GM21526 (cell line): ENCODE measurements at regions not wholly inside any gene's neighbourhood (a gene's known extent, or its start where the extent isn't known, plus 50 kb on each side); places are given as distances from the start of the nearest gene placed in this dataset.
A peak's percentile ranks its signal among the peaks of the same experiment; 100 is the strongest.
"Not testable (repeated sequence)": the region's sequence is repeated elsewhere in the genome, so short reads cannot be mapped to it uniquely, and the experiment has no call there.

ENCODE experiments used
- ATAC-seq: cut with Tn5 transposase; IDR thresholded peaks from one replicate; pipeline ENCODE4 v1.9.1; 2021; ENCODE audit warnings: moderate library complexity; ENCODE audit not compliant: unreplicated experiment, low FRiP score

DNA sequence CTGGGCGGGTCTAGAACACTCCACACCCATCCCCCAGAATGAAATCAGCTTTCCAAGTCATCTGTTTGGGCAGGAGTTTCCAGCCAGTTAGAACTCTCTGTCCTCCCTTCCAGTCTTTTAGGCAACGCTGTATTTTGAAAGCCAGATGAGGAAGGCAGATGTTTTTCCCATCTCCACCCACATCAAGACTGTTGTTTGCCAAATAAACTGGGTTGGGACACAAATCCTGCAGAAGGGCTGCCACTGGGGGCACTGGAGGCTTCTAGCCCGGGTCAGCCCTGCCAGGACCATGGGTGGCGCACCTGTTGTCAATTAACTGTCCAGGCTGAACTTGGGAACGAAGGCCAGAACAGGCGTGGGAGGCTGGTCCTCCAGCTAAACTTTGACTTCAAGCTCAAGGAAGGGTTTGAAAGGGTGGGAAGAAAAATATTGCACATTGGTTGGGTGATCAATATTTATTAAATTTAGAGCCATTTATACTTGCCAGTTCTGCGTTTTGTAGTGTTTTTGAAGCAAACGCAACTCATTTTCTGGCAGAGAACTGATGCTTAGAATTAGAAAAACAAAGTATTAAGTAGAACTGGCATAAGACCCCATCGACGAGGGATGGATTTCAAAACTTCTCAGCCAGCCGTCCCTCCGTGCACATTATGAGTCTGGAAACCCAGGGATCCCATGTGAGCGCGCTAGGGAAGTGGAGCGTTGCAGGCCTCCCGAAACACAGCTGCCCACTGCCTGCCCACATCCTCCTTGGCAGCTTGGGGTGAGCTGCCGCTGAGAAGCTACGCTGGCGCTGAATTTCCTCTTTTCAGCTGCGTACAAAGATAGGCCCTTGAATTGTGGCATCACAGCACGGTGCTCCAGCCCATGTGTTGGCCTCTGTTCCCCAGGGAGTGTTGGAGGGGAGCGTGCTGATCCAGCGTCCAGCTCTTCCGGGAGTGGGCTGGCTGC, 297.4 kb downstream of the QKI start:
- ATAC-seq: peak; percentile 21

DNA sequence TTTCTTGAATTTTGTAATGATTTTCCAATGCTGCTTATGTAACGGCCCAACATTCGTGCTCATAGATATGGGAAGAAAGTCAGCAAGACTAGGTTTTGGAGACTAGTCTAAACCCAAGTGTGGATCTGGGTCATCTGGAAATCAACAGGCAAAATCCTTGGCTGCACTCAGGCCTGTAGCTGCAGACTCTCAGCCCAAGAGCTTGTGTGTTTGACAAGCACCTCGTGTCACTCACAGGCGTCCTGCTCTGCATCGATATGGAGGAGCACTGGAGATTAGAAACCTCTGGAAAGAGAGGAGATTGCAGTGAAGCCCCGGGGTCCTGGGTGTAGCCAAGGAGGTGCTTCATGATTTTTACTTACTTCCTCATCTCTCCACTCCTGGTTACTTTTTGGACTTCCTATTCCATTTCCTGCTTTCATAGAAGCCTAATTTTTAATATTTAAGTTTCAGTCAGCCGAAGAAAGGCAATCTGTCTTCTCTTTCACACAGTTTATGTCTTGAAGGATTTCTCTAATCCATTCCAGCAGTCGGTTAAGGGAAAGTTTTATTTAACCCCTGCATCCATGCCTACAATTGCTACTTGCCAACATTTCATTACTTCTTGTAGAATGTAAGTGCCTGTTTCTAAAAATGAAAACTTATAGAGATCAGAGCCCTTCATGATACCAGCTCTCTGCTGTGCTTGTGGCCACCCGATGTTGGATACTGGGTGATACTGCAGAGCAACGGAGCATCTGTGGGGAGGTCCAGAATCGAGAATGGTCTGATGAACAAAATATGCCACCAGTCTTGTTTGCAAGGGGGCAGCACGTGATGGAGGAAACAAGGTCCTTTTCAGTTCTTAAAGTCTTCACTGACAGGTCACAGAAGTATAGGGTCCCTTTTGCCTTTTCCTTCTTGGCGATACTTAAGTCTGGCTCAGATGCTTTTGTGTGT, 296.3 kb downstream of the QKI start:
- ATAC-seq: no peak

DNA sequence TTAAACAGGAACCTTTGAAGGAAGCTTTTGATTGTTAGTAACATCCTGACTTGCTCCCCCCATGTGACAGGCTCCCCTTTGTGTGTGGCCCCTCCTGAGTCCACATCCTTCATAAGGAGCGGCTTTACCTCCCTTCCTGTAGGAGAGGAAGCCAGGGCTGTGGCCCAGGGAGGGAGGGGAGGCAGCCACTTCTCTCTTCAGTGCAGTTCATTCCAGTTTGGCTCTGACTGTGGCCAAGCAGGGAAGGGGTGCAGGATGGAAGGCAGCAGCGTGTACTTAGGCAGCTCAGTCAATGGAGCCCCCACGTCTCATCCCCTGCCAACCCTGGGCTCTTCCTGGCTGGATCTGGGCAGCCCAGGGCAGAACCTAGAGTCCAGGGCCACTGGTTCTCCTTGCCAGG, 295.2 kb downstream of the QKI start:
- ATAC-seq: no peak

DNA sequence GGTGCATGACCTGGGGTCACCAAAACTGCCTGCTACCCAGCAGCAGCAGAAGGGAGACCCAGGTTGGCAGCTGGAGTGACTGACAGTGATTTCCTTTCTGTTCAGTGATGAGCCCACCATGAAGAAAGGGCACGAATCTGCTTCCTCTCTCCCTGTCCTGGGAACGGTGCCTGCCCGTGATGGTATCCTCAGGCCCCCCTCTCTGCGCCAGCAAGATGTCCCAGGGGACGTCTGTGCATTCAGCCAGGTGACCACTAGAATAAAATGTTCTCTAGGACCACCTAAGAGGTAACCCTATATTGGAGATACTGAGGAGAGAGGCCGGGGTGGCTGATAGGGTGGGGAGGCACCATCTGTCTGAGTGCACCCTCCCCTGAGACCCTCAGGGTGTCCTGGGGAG, 294.7 kb downstream of the QKI start:
- ATAC-seq: no peak

DNA sequence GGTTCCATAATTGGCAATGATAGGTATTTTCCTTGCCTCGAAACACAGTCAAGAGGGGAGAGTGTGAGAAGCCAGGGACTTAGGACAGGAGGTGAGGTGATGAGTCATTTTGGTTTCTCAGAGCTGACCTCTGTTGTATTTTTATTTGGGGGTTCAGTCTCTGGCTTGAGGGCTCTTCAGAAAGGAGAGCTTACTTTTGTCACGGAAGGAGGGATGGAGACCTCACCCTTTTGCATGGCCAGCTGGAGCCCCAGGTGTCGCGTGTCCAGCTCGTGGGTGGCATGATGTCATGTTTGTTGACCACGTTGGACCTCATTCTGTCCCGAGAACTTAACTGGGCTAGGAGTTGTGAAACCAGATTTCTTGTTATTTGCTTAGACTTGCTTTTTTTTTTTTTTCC, 293.9 kb downstream of the QKI start:
- ATAC-seq: peak; percentile 52

DNA sequence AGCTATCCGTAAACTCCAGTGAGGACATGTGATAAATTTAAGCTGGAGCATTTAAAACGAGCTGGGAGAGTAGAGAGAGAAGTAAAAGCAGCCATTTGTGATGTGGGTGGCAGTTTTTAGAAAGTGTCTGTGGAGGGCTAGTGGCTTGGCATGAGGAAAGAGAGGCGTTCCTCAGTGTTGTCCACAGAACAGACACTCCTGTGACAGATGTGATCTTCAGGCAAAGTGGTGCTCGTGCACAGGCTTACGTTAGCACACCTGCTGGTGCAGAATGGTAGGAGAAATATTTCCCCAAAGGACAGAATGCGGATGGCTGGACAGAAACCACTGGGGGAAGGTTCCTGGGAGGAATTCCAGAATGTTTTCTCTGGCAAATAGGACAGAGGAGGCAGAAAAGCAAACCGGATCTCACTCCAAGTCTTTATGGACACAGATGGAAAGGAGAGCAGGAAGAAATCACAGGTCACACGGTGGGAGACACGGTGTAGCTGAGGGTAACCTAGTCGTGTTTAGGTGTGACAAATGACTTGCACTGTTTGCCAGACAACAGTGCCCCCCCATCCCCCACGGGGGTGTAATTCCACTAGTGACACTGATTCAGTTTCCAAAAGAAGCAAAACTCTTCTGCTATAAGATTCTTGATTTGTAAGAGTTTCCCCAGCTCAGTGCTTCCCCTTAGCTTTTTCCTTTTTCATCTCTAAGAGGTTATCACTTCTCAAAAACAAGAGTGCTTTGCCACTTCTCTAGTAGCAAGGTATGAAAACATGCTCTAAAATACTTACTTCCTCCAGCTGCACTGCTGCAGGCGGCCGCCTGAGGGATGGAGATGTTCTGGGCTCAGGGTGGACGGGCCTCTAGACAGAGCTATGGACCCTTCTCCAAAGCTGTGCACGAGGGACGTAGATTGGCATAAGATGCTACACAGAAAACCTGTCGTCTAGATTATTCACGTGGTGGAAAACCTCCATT, 293.2 kb downstream of the QKI start:
- peak; percentile 58 for ATAC-seq

DNA sequence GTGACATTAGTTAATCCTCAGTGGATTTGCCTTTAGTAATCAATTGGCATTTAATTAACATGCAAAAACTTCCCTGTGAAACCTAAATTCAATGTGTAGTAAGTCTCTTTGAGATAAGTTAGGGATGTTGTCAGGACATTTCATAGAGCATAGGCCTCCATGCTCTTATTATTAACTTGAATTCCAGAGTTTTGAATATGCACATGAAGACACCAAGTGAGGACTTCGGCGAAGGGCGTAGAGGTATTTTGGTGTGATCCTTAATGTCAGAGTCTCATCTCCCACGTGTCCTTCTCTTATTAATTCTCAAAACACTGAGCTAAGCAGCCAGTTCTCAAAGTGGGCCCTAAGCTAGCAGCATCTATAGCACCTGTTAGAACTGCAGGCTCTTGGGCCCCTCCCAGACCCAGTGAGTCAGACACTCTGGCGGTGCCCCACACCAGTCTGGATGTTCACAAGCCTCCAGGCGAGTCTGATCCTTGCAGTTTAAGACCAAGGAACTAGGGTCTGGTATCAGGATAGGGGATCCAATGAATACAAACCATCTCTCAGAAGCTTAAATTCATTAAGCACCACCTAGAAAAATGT, 292.1 kb downstream of the QKI start:
- ATAC-seq: no peak

DNA sequence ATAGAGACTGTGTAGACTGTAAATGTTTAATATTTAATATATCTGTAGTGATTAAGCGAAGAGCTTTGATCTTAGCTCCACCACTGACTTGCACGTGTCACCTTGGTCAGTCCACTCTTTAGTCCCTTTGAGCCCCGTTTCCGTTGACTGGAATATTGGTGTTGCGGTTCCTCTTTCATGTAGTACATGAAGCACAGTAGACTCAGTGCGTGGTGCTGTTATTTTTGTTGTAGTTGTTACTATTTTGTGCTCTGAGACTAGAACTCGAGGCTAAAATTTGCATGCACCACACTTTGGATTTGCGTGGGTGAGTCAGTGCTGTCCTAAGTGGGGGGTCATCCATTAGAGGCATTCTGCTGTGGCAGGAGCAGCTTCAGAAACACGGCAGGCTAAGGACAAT, 291.4 kb downstream of the QKI start:
- peak; percentile 70 for ATAC-seq

DNA sequence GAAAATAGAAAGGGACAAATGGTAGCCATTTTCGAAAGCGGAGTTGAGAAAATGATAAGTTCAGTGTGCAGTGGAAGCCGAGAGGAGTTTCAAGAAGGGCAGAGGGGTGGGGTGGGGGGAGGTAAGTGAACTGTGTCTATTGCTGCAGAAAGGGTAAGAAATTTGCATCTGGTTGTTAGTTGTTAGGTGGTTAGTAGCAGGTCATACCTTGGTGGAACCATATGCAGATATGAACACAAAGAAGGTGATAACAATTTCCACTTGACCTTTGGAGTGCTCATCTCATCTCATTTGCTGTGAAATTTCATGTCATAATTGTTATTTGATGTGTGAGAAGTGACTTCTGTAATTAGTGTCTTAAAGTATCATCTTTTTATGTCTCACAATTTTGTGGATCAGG, 288.2 kb downstream of the QKI start:
- no peak for ATAC-seq

DNA sequence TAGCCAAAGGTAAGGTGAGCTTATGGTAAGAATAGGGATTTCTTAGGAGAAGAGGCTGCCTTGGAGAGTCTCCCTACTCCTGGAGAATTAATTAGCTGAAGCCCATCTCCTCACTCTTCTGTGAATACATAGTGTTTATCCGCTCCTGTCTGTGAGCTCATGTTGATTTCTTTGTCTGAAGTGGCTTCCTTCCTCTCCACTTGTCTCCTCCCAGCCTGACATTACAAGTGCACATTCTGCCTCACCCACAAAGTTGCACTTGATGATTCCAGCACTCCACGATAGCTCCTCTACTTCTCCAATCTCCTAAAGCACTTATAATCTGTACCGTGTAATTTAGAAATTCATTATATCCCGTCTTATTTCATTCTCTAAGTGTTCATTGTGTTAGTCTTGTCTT, 287.2 kb downstream of the QKI start:
- ATAC-seq: no peak

DNA sequence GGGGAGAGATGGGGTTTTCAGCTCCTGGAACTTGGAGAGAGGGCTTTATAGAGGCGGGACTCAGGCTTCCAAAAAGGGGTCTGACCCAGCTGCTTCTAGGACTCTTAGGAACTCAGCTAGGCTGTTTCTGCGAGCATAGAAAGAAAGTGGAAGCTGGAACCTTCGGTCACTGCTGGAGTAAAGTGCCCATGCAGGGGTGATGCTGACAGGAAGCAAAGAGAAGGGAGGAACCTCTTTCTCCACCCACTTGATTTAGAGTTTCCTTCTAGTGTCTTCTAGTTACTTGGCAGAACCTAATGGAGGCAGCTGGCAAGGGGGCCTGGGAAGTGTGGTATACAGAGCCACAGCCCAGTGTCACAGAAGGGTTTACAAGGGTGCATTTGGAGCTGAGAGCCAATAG, 283.6 kb downstream of the QKI start:
- ATAC-seq: no peak

DNA sequence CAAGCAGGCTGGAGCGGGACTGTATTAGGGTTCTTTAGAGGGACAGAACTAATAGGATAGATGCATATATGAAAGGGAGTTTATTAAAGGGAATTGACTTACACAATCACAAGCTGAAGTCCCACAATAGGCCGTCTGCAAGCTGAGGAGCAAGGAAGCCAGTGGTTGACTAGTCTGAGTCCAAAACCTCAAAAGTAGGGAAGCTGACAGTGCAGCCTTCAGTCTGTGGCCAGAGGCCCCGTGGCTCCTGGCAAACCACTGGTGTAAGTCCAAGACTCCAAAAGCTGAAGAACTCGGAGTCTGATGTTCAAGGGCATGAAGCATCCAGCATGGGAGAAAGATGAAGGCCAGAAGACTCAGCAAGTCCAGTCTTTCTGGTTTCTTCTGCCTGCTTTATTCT, 281.8 kb downstream of the QKI start:
- ATAC-seq: not testable (repeated sequence)

DNA sequence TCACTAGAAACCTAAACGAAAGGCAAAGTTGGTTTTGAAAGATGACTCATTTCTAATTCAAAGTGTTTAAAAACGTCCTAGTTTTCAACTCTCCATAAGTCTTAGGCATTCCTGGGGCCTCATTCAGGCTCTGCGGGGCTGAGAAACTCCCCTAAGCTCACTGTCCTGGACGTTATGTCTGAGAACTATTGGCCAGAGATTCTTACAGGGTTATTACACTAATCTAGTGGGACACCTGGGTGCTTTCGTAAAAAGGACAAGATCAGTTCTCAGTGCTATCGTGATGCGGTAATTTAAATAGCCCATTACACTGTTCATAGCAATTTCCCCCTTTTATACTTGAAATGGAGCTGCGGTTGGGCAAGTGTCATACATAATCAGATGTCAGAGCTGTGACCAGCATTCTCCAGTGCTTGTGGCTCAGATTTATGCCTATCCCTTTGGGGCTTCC, 280.9 kb downstream of the QKI start:
- no peak for ATAC-seq

DNA sequence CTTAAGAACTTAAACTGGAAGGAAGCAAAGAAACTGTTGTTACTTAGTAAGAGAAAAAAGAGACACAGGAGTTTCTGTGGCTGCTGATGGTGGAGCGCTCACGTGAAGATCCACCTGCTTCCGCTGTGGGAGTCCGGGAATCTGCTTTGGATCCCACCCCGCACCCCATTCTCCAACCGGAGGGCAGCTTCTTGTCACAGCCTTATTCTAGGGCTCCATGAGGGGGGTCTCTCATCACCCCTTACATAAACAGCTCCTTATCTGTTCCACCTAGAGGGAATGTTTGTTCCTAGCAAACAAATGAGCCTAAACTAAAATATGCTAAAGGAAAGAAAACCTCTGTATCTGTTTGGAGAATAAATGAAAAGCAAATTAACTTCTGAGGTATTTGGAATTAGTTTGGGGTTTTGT, 280.5 kb downstream of the QKI start:
- ATAC-seq: no peak

DNA sequence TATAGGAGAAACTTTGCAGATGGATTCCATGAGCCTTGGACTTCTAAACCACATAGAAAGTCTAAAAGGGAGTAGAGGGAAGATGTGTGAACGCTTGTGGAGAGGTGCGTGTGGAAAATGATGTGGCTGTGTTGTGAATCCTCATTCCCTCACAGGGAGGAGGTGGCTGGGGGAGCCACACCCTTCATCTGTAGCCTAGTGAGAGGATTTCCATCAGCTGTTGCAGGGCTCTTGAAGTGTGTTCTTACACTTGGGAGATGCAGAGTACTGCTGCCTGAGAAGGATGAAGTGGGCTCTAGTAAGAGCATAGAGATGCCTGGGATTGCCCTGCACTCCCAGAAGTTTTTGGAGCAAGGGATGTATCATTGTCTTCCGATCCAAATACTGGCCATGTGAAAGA, 279.6 kb downstream of the QKI start:
- ATAC-seq: no peak

DNA sequence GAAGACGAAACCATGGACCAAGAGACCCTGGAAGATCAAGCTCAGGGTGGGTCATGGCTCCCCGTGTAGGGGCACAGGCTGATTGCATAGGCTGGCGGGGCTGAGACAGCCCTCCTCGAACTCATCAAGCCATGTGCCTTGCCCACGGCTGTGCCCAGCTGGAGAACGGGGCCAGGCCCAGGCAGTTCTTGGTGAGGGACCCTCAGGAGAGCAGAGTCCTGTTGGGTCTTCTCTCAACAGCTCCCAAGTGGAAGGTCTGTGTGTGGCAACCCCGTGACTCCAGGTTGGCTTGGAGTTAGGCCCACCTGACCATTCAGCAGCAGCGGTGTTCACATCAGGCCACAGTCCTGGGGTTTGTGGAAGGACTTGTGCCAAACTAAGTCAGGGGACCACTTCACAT, 276.5 kb downstream of the QKI start:
- no peak for ATAC-seq

DNA sequence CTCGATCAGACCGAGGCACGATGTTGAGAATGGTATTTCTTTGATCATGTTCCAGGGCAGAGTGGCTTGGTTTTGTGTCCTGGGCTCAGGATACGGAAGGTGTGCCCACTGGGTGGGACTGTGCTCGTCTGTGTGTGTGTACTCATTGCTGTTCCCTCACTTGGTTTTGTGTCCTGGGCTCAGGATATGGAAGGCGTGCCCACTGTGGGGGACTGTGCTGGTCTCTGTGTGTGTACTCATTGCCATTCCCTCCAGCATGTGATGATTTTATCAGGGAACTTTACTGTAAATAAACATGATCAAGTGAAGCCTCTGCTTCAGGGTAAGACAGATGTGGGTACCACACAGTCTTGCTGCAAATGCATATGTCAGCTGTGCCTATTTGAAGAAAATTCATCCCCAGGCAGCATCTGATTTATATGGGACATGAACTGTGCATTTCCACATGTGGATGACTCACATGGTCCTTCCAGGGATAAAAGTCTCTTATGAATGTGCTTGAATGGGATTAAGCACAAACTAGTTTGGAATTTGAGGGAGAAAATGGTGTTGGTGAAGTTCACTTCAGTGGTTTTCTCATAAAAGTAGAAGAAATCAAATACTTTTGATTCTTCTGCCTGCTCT, 274.3 kb downstream of the QKI start:
- no peak for ATAC-seq

DNA sequence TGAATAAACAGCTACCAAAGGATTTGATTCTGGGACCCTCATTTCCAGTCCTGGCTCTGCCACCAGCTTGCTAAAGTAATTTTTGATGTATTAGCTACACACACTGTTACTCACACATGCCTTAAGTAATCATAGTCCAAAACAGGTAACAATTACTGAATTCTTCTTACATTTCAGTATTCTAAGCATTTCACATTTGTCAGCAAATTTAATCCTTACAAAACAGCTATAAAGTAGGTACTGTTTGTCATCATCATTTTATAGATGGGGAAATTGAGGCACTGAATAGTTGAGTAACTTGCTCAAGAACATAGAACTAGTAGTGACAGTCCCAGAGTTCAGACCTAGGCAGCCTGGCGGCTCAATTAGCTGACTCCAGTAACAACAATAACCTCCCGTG, 272.6 kb downstream of the QKI start:
- no peak for ATAC-seq

DNA sequence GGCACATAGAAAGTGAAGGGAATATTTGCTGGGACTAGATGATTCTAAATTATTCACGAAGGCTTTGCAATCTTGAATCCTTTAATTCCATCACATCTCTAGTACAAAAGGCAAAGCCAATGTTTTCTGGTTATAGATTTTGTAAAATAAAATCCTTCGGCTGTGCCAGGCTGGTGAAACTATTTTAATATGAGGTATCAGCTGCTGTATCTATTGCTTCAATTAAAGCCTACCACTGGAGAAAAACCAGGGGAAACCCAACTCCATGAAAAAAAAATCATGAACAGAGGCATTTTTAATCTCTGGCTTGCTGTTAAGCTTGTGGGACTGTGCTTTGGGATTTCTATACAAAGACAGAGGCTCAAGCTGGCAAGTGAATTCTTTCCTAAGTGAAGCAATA, 271.8 kb downstream of the QKI start:
- no peak for ATAC-seq
